Heart left ventricle (tissue), 13 donors: ENCODE measurements at regions not wholly inside any gene's neighbourhood (a gene's known extent, or its start where the extent isn't known, plus 50 kb on each side); places are given as distances from the start of the nearest gene placed in this dataset.

Experiments
- CTCF ChIP-seq, 12 donors: fragments of 200-600 bp; sonication (generic) in 4 of 12; IDR thresholded peaks; one replicate each; pipeline versions ENCODE4 v1.5.0 to v1.8.0; 2018 to 2022; ENCODE audit warnings: antibody characterized with exemption in 12 of 12, mild to moderate bottlenecking in 5 of 12
- POLR2A ChIP-seq, 2 donors: fragments of 450-650 bp; IDR thresholded peaks; one replicate each; pipeline ENCODE4 v1.6.1; 2017; ENCODE audit warnings: antibody characterized with exemption in 2 of 2, mild to moderate bottlenecking in 2 of 2, moderate library complexity in 2 of 2
- donor health status: ischemic (EF 13 %, LVEDD 7.1; RV severe dilation, severe dysfunction).
- donor health status: DM: no; HTN: yes; CAD: no.
- donor health status: DM: no; HTN: no; CAD: no.
- donor health status: ischemic (EF 25% LVEDD 6.9; RV normal size, moderate dysfunction).
- donor health status: ischemic (EF 25% LVEDD 5.7; RV mildly dilated, moderate dysfunction).
- donor health status: ischemic (EF 35%, LVEDD 5.7; RV mildly dilated, moderate dysfunction).
- donor health status: nonischemic (EF 11% LVEDD 7.7; RV severe dilation, severe dysfunction).
- donor health status: DM: yes; HTN: yes; CAD: no.
- donor health status: PGD.
- donor health status: ischemic (EF 29% LVEDD 5.4; RV normal size, mild dysfunction).
- donor health status: nonischemic (EF 23%, LVEDD 6.1; RV moderate dilation, normal function).

DNA sequence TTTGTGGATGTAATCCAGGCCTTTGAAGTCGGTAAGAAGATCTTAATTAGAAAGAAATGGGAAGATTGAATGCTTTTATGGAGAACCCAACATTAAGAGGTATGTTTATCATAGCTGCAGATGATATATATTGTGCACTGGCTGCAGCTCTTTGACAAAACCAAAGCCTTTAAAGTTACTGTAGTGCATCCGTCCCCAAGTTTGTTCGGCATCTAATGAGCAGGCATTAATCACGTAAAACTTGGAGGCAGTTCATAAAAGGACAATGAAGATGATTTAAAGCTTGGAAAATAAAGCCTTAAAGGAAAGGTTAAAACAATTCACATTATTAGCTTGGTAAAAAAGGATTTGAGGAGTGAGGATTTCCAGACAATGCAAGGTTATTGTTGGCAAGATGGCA, 150.8 kb upstream of the ARX start:
- no peak for TF ChIP-seq CTCF (IDR thresholded peaks at IDR 0.05)
- no peak for TF ChIP-seq POLR2A (IDR thresholded peaks at IDR 0.05)
